ENCODE measurements at regions not wholly inside any gene's neighbourhood (a gene's known extent, or its start where the extent isn't known, plus 50 kb on each side); places are given as distances from the start of the nearest gene placed in this dataset.

DNA sequence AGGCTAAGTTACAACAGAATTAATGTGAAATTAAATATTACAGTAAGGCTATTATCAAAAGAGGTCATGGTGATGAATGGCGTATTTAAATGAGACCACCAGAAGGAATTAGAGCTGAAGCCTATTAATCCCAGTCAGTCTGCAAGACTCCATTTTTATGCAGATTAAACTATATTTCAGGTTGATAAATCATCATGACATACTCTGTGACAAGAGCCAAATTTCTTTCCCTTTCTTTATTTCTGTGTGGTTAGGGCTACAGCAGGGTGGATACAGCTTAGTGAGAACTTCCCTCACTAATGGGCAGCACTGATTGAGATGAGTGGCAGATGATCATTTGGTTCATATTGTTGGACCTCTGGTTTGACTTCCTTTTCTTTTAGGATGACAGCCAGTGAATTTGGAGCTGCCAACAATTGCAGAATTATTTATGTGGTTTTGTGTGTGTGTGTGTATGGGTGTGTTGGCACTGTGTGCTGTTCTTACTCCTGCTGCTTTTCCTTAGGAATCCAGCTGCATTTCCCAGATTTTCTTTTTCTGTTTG is 481.3 kb downstream of the PIK3C3 start:
- H3K4me1 ChIP-seq (ENCODE audit: insufficient read depth, poor library complexity, severe bottlenecking), result no peaks in the 10 kb centered on the region
- no peaks in the 10 kb centered on the region for H3K36me3 ChIP-seq (ENCODE audit: low read depth)
- ATAC-seq (ENCODE audit: low read depth) (no peak), DNase-seq (ENCODE audit: low spot score) (no peak)
- no peaks in the 10 kb centered on the region for H3K27me3 ChIP-seq (ENCODE audit: insufficient read depth, poor library complexity, severe bottlenecking)
- no peak overlapping the region for H3K27ac ChIP-seq (ENCODE audit: poor library complexity, severe bottlenecking)
- H3K4me3 ChIP-seq (ENCODE audit: severe bottlenecking), result no peak overlapping the region
- TF ChIP-seq, protein P1, sequence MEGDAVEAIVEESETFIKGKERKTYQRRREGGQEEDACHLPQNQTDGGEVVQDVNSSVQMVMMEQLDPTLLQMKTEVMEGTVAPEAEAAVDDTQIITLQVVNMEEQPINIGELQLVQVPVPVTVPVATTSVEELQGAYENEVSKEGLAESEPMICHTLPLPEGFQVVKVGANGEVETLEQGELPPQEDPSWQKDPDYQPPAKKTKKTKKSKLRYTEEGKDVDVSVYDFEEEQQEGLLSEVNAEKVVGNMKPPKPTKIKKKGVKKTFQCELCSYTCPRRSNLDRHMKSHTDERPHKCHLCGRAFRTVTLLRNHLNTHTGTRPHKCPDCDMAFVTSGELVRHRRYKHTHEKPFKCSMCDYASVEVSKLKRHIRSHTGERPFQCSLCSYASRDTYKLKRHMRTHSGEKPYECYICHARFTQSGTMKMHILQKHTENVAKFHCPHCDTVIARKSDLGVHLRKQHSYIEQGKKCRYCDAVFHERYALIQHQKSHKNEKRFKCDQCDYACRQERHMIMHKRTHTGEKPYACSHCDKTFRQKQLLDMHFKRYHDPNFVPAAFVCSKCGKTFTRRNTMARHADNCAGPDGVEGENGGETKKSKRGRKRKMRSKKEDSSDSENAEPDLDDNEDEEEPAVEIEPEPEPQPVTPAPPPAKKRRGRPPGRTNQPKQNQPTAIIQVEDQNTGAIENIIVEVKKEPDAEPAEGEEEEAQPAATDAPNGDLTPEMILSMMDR (IDR thresholded peaks at IDR 0.05; ENCODE audit: poor library complexity, severe bottlenecking), result no peak
- no peaks in the 10 kb centered on the region for H3K9me3 ChIP-seq (ENCODE audit: severe bottlenecking)

DNA sequence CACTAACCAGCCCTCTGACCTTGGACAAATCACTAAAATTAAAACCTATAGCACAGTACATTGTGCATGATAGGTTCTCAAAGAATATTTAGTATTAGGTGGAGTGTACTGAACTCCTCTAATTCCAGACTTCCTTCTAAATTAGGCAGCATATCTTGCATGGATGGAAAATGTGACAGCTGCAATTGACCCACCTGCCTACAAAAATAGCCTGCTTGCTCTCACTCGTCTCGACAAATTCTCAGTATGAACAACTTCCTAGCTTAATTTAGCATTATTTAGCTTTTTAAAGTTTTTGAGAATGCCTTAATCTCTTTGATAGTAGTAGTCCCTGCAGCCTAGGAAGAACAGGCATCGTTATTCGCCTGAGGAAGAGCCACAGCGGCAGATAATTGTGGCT is 482.0 kb downstream of the PIK3C3 start:
- TF ChIP-seq, protein P1 (IDR thresholded peaks at IDR 0.05; ENCODE audit: poor library complexity, severe bottlenecking), result no peak
- H3K4me1 ChIP-seq (ENCODE audit: insufficient read depth, poor library complexity, severe bottlenecking), result no peaks in the 10 kb centered on the region
- no peaks in the 10 kb centered on the region for H3K27me3 ChIP-seq (ENCODE audit: insufficient read depth, poor library complexity, severe bottlenecking)
- no peak overlapping the region for H3K27ac ChIP-seq (ENCODE audit: poor library complexity, severe bottlenecking)
- ATAC-seq (ENCODE audit: low read depth) (no peak), DNase-seq (ENCODE audit: low spot score) (no peak)
- H3K9me3 ChIP-seq (ENCODE audit: severe bottlenecking), result no peaks in the 10 kb centered on the region
- no peak overlapping the region for H3K4me3 ChIP-seq (ENCODE audit: severe bottlenecking)
- no peaks in the 10 kb centered on the region for H3K36me3 ChIP-seq (ENCODE audit: low read depth)

DNA sequence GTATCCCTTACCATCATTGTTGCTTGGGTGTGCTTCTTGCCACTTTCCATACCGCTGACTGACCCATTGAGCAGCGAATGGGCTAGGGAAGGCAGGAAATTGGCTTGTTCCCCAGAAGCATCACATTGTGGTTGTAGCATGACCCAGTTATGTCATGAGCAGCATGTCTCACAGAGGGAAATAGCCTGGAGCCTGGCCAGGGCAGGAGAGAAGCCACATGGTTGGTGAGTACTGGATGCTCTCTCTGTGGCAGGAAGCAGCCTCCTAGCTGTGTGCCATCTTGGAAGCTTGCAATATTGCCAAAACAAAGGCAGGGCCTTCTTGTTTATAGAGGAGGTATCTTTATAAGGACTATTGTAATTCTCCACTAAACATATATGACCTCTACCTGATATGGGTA is 482.6 kb downstream of the PIK3C3 start:
- TF ChIP-seq, protein P1 (IDR thresholded peaks at IDR 0.05; ENCODE audit: poor library complexity, severe bottlenecking), result no peak
- no peaks in the 10 kb centered on the region for H3K36me3 ChIP-seq (ENCODE audit: low read depth)
- no peaks in the 10 kb centered on the region for H3K4me1 ChIP-seq (ENCODE audit: insufficient read depth, poor library complexity, severe bottlenecking)
- DNase-seq (ENCODE audit: low spot score) (no peak), ATAC-seq (ENCODE audit: low read depth) (no peak; the same call in 1 of the 3 replicates)
- no peak overlapping the region for H3K27ac ChIP-seq (ENCODE audit: poor library complexity, severe bottlenecking)
- H3K4me3 ChIP-seq (ENCODE audit: severe bottlenecking), result no peak overlapping the region
- no peaks in the 10 kb centered on the region for H3K27me3 ChIP-seq (ENCODE audit: insufficient read depth, poor library complexity, severe bottlenecking)
- H3K9me3 ChIP-seq (ENCODE audit: severe bottlenecking), result no peaks in the 10 kb centered on the region

DNA sequence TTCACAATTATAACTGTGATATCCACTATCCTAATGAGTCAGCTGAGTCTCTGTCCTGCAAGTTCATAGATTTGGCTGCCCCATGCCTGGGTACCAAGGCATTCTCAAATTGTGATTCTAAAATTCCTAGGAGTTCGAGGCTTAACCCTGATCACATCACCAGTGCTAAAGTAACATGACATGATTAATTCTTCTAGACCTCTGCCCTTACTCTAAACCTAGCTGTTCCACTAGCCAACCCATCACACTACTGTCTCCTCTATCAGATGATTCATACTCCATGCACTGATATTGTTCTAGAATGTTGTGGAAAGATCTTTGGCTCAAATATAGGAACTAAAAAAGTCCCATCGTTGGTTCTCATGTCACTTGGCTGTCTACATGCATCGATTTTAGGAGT is 487.6 kb downstream of the PIK3C3 start:
- H3K4me1 ChIP-seq (ENCODE audit: insufficient read depth, poor library complexity, severe bottlenecking), result peaks cover 3% of the 10 kb centered on the region
- no peaks in the 10 kb centered on the region for H3K9me3 ChIP-seq (ENCODE audit: severe bottlenecking)
- H3K27ac ChIP-seq (ENCODE audit: poor library complexity, severe bottlenecking), result no peak overlapping the region
- TF ChIP-seq, protein P1 (IDR thresholded peaks at IDR 0.05; ENCODE audit: poor library complexity, severe bottlenecking), result no peak
- H3K36me3 ChIP-seq (ENCODE audit: low read depth), result no peaks in the 10 kb centered on the region
- no peak for ATAC-seq (ENCODE audit: low read depth)
- H3K27me3 ChIP-seq (ENCODE audit: insufficient read depth, poor library complexity, severe bottlenecking), result no peaks in the 10 kb centered on the region
- H3K4me3 ChIP-seq (ENCODE audit: severe bottlenecking), result no peak overlapping the region
- no peak for DNase-seq (ENCODE audit: low spot score)

DNA sequence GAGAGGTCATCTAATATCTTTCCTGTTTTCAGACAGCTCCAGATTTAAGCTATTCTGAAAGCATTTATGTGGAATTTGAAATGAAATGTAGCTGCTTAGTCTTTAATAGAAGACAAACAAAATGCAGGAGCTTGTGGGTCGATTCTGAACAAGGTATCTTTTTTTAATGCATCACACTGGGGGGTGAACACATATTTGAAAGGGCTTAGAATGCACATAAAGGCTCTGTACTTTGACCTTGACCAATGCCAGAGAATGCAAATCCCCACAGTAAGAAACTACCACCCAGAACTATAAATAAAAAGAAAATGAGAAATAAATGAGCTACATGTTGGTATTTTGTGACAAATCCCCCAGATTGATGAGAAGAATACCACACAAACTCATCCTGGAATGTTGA is 489.3 kb downstream of the PIK3C3 start:
- TF ChIP-seq, protein P1 (IDR thresholded peaks at IDR 0.05; ENCODE audit: poor library complexity, severe bottlenecking), result no peak

More for the DNA sequence above, 489.3 kb downstream of the PIK3C3 start:
- Histone ChIP-seq H3K27ac (ENCODE audit: poor library complexity, severe bottlenecking) (no peak overlapping the region), H3K4me3 (ENCODE audit: severe bottlenecking) (no peak overlapping the region), H3K36me3 (ENCODE audit: low read depth) (no peaks in the 10 kb centered on the region), H3K27me3 (ENCODE audit: insufficient read depth, poor library complexity, severe bottlenecking) (no peaks in the 10 kb centered on the region), H3K4me1 (ENCODE audit: insufficient read depth, poor library complexity, severe bottlenecking) (peaks cover 3% of the 10 kb centered on the region), H3K9me3 (ENCODE audit: severe bottlenecking) (no peaks in the 10 kb centered on the region)
- ATAC-seq (ENCODE audit: low read depth), result no peak
- no peak for DNase-seq (ENCODE audit: low spot score)
